Neuron (in vitro differentiated cells): ENCODE measurements at regions not wholly inside any gene's neighbourhood (a gene's known extent, or its start where the extent isn't known, plus 50 kb on each side); places are given as distances from the start of the nearest gene placed in this dataset.

Experiments used
- H2AFZ ChIP-seq: one replicate; pipeline ENCODE4 v1.6.1; 2013; ENCODE audit warnings: low read depth, mild to moderate bottlenecking, inconsistent platforms, low read length, moderate library complexity
- H3K27me3 ChIP-seq: one replicate; pipeline ENCODE4 v1.6.1; 2013; ENCODE audit warnings: low read length; ENCODE audit not compliant: insufficient read depth
- H3K36me3 ChIP-seq: one replicate; pipeline ENCODE4 v1.6.1; 2013; ENCODE audit warnings: low read length; ENCODE audit not compliant: insufficient read depth
- H3K4me1 ChIP-seq: one replicate; pipeline ENCODE4 v1.6.1; 2013; ENCODE audit warnings: low read length; ENCODE audit not compliant: insufficient read depth
- H3K4me3 ChIP-seq: 2 replicates; pipeline ENCODE4 v1.5.1; 2013; ENCODE audit warnings: mild to moderate bottlenecking, low read length, moderate library complexity
- H3K9me3 ChIP-seq: one replicate; pipeline ENCODE4 v1.6.1; 2013; ENCODE audit warnings: low read length

DNA sequence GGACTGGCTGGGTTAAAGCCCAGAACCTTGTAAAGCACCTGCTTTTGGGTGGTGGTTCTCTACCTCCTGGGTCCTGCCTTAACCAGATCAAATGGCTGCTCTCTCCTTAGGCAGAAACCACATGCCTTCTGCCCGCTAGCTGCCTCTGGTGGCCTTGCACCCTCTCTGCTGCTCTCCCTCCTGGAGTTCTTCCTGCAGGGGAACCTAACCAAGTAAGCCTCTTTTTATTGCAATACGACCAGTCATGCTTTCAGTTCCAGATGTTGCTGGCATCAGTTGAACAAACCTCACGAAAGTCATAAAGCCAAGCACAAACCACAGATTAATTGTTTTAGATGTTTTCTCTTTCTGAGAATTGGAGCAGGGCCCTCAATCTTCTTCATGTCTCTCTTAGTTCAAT lies 118.9 kb downstream of the GDAP2 start:
- Histone ChIP-seq H2AFZ (no peak overlapping the region), H3K9me3 (no peaks in the 10 kb centered on the region), H3K27me3 (no peaks in the 10 kb centered on the region), H3K4me3 (no peak overlapping the region), H3K4me1 (no peaks in the 10 kb centered on the region), H3K36me3 (no peaks in the 10 kb centered on the region)

DNA sequence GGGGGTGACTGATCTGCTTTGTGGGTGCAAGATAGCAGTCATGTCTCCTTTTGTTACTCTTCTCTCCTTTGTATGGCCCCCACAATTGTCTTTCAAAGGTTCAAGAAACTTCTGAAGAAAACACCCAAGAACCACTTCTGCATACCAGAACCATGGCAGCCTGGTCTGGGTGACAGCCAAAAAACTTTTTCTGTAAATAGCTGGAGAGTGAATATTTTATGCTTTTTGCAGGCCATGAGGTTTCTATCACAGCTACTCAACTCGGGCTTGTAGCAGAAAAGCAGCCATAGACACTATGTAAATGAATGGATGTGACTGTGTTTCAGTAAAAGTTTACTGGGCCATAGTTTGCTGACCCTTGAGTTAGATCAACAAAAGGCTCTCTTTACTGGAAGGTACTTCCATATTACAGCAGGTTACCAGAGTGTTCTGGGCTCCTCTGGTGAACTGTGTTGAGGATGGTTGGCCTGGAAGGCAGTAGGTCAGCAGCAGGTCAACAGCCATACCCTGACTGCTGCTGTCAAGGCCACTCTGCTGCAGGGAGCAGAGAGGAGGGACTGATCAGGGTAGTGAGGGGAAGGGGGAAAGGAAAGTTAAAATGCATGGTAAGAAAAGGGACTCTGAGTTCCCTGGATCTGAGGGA lies 116.4 kb downstream of the GDAP2 start:
- Histone ChIP-seq H2AFZ (no peak overlapping the region), H3K4me3 (no peak overlapping the region), H3K4me1 (no peaks in the 10 kb centered on the region)

More for the DNA sequence above, 116.4 kb downstream of the GDAP2 start:
- Histone ChIP-seq H3K36me3 (no peaks in the 10 kb centered on the region), H3K9me3 (no peaks in the 10 kb centered on the region), H3K27me3 (no peaks in the 10 kb centered on the region)
